Transverse colon (tissue), 4 donors: ENCODE measurements at regions not wholly inside any gene's neighbourhood (a gene's known extent, or its start where the extent isn't known, plus 50 kb on each side); places are given as distances from the start of the nearest gene placed in this dataset.

Experiments used
- EP300 ChIP-seq: sonication (generic); formaldehyde crosslinking; IDR thresholded peaks from one replicate; pipeline ENCODE4 v1.6.1; 2017; ENCODE audit warnings: antibody characterized with exemption, low read depth
- POLR2A ChIP-seq: fragments of 450-650 bp; IDR thresholded peaks from one replicate; pipeline ENCODE4 v1.6.1; 2016; ENCODE audit warnings: antibody characterized with exemption, mild to moderate bottlenecking, moderate library complexity
- POLR2AphosphoS5 ChIP-seq, 3 donors: sonication (generic); formaldehyde crosslinking; IDR thresholded peaks; one replicate each; pipeline ENCODE4 v1.6.1; 2016; ENCODE audit warnings: antibody characterized with exemption in 3 of 3
- TF ChIP-seq, protein P1 (sequence below), 5 experiments: fragments of 200-600 bp in 3 of 5; fragments of 450-650 bp in 2 of 5; sonication (generic) in 3 of 5; IDR thresholded peaks; 1 replicate in 2 of 5; 2 replicates in 3 of 5; pipeline ENCODE4 v1.5.1; 2016 to 2017; ENCODE audit warnings: antibody characterized with exemption in 5 of 5, inconsistent platforms in 3 of 5, mild to moderate bottlenecking in 2 of 5, moderate library complexity in 1 of 5

DNA sequence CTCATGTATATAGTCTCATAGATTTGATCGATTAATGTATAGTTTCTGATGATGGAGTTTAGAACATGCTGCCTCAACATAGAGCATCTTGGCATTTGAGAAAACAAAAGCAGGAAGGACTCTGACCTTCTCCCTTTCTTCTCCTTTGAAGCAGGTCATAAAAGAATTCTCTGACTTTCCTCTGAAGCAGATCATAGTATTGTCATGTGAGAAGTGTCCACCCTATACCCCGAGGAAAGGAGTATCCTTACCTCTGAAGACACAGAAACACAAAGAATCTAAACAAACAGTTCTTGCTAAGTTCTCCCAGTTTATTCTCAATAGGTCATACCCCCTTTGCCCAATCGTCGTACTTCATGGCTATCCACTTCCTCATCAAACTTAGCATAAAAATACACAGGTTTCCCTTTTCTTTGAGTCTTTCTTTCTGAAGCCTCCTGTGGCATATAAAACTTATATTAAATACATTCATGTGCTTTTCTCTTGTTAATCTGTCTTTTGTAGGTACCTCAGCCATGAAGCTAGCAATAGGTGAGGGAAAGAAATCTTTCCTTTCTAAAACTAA, 194.9 kb downstream of the REEP3 start:
- TF ChIP-seq, protein P1, sequence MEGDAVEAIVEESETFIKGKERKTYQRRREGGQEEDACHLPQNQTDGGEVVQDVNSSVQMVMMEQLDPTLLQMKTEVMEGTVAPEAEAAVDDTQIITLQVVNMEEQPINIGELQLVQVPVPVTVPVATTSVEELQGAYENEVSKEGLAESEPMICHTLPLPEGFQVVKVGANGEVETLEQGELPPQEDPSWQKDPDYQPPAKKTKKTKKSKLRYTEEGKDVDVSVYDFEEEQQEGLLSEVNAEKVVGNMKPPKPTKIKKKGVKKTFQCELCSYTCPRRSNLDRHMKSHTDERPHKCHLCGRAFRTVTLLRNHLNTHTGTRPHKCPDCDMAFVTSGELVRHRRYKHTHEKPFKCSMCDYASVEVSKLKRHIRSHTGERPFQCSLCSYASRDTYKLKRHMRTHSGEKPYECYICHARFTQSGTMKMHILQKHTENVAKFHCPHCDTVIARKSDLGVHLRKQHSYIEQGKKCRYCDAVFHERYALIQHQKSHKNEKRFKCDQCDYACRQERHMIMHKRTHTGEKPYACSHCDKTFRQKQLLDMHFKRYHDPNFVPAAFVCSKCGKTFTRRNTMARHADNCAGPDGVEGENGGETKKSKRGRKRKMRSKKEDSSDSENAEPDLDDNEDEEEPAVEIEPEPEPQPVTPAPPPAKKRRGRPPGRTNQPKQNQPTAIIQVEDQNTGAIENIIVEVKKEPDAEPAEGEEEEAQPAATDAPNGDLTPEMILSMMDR (IDR thresholded peaks at IDR 0.05) = no peak
- TF ChIP-seq POLR2AphosphoS5 (IDR thresholded peaks at IDR 0.05) (no peak), POLR2A (no peak), EP300 (no peak)
